Peyer's patch (tissue), 4 donors: ENCODE measurements at regions not wholly inside any gene's neighbourhood (a gene's known extent, or its start where the extent isn't known, plus 50 kb on each side); places are given as distances from the start of the nearest gene placed in this dataset.

ENCODE experiments used
- POLR2A ChIP-seq, 2 donors: fragments of 450-650 bp; IDR thresholded peaks; one replicate each; pipeline ENCODE4 v1.5.1; 2017; ENCODE audit warnings: antibody characterized with exemption in 2 of 2, mild to moderate bottlenecking in 2 of 2, moderate library complexity in 2 of 2
- TF ChIP-seq, protein P1 (sequence below), 6 experiments: fragments of 450-650 bp in 4 of 6; fragments of 200-600 bp in 2 of 6; sonication (generic) in 1 of 6; IDR thresholded peaks; one replicate each; pipeline ENCODE4 v1.5.1; 2017 to 2019; ENCODE audit warnings: antibody characterized with exemption in 6 of 6, mild to moderate bottlenecking in 3 of 6, moderate library complexity in 1 of 6

DNA sequence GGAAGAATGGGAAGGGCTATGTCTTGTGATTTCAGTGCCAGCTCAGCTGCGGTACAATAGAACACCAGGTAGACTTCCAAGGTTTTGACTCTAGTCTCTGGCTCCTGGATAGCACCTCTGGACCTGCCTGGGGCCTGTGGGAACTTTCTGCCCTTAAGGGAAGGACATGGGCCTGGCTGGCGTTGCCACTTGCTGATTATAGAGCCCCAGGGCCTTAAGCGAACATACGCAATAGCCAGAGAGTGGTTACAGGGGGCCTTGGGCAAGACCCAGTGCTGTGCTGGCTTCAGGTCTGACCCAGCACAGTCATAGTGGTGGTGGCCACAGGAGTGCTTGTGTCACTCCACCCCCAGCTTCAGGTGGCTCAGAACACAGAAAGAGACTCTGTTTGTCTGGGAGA, 131.1 kb upstream of the COL21A1 start:
- TF ChIP-seq, protein P1, sequence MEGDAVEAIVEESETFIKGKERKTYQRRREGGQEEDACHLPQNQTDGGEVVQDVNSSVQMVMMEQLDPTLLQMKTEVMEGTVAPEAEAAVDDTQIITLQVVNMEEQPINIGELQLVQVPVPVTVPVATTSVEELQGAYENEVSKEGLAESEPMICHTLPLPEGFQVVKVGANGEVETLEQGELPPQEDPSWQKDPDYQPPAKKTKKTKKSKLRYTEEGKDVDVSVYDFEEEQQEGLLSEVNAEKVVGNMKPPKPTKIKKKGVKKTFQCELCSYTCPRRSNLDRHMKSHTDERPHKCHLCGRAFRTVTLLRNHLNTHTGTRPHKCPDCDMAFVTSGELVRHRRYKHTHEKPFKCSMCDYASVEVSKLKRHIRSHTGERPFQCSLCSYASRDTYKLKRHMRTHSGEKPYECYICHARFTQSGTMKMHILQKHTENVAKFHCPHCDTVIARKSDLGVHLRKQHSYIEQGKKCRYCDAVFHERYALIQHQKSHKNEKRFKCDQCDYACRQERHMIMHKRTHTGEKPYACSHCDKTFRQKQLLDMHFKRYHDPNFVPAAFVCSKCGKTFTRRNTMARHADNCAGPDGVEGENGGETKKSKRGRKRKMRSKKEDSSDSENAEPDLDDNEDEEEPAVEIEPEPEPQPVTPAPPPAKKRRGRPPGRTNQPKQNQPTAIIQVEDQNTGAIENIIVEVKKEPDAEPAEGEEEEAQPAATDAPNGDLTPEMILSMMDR (IDR thresholded peaks at IDR 0.05) = no peak
- TF ChIP-seq POLR2A (IDR thresholded peaks at IDR 0.05) = no peak
